ENCODE measurements at regions not wholly inside any gene's neighbourhood (a gene's known extent, or its start where the extent isn't known, plus 50 kb on each side); places are given as distances from the start of the nearest gene placed in this dataset.
"Not testable (repeated sequence)": the region's sequence is repeated elsewhere in the genome, so short reads cannot be mapped to it uniquely, and the experiment has no call there.

GRCh38 chr2:207216457-207216856 is 50.7 kb upstream of the KLF7 start:
- peak; percentile 80 for DNase-seq

GRCh38 chr2:207217442-207217841 is 51.7 kb upstream of the KLF7 start:
- DNase-seq = no peak

GRCh38 chr2:207219081-207219630 is 53.4 kb upstream of the KLF7 start:
- DNase-seq = peak; percentile 57

- peak; percentile 79 for DNase-seq
Observed at GRCh38 chr2:207219676-207220501, 54.1 kb upstream of the KLF7 start.

GRCh38 chr2:207221731-207222130 is 56.0 kb upstream of the KLF7 start:
- no peak for DNase-seq

- peak; percentile 89 for DNase-seq
Observed at GRCh38 chr2:207223051-207223450, 57.3 kb upstream of the KLF7 start.

- DNase-seq = no peak
Observed at GRCh38 chr2:207224381-207224780, 58.6 kb upstream of the KLF7 start.

- peak; percentile 76 for DNase-seq
Observed at GRCh38 chr2:207224791-207225482, 59.2 kb upstream of the KLF7 start.

GRCh38 chr2:207225773-207226172 is 60.0 kb upstream of the KLF7 start:
- no peak for DNase-seq

GRCh38 chr2:207226243-207226642 is 60.5 kb upstream of the KLF7 start:
- DNase-seq = no peak

GRCh38 chr2:207226671-207227061 is 60.9 kb upstream of the KLF7 start:
- DNase-seq = no peak

GRCh38 chr2:207227062-207227748 is 61.5 kb upstream of the KLF7 start:
- DNase-seq = peak; percentile 96

GRCh38 chr2:207227749-207228145 is 62.0 kb upstream of the KLF7 start:
- no peak for DNase-seq

- DNase-seq = no peak
Observed at GRCh38 chr2:207228402-207228801, 62.7 kb upstream of the KLF7 start.

GRCh38 chr2:207229161-207229560 is 63.4 kb upstream of the KLF7 start:
- DNase-seq = no peak

GRCh38 chr2:207230261-207231105 is 64.7 kb upstream of the KLF7 start:
- peak; percentile 70 for DNase-seq

GRCh38 chr2:207231106-207231865 is 65.5 kb upstream of the KLF7 start:
- peak; percentile 83 for DNase-seq

GRCh38 chr2:207231967-207232366 is 66.2 kb upstream of the KLF7 start:
- no peak for DNase-seq

- DNase-seq = not testable (repeated sequence)
Observed at GRCh38 chr2:207233141-207233540, 67.4 kb upstream of the KLF7 start.

- no peak for DNase-seq
Observed at GRCh38 chr2:207233731-207234130, 68.0 kb upstream of the KLF7 start.

GRCh38 chr2:207235621-207236020 is 69.9 kb upstream of the KLF7 start:
- DNase-seq = no peak

Measured in eye (tissue), 1 donor.